Gastrocnemius medialis (tissue), 4 donors: ENCODE measurements at regions not wholly inside any gene's neighbourhood (a gene's known extent, or its start where the extent isn't known, plus 50 kb on each side); places are given as distances from the start of the nearest gene placed in this dataset.

ENCODE experiments used
- CTCF ChIP-seq, 5 experiments: fragments of 450-650 bp in 3 of 5; fragments of 200-600 bp in 2 of 5; sonication (generic) in 2 of 5; IDR thresholded peaks in 4 of 5; conservative IDR thresholded peaks in 1 of 5; 1 replicate in 4 of 5; 2 replicates in 1 of 5; pipeline ENCODE4 v1.5.1; 2016 to 2019; ENCODE audit warnings: antibody characterized with exemption in 5 of 5, mild to moderate bottlenecking in 3 of 5, moderate library complexity in 3 of 5
- POLR2A ChIP-seq, 2 donors: fragments of 450-650 bp; IDR thresholded peaks; one replicate each; pipeline ENCODE4 v1.6.1; 2017; ENCODE audit warnings: antibody characterized with exemption in 2 of 2, mild to moderate bottlenecking in 2 of 2, moderate library complexity in 2 of 2

- TF ChIP-seq CTCF (IDR thresholded peaks at IDR 0.05 in 4 of 5, conservative IDR thresholded peaks at IDR 0.05 in 1 of 5) (no peak), POLR2A (IDR thresholded peaks at IDR 0.05) (no peak)
These were observed 248.1 kb downstream of the CNTN3 start for GRCh38 chr3:74366331-74366730.
